ENCODE measurements at regions not wholly inside any gene's neighbourhood (a gene's known extent, or its start where the extent isn't known, plus 50 kb on each side); places are given as distances from the start of the nearest gene placed in this dataset.

- no peak for TF ChIP-seq CTCF (IDR thresholded peaks at IDR 0.05)
- no peak for TF ChIP-seq EP300 (IDR thresholded peaks at IDR 0.05)
These were observed 200.5 kb downstream of the MACC1 start for GRCh38 chr7:20016669-20017068.

Data from gastroesophageal sphincter (tissue), 3 donors.